AG10803 (cell line): ENCODE measurements at regions not wholly inside any gene's neighbourhood (a gene's known extent, or its start where the extent isn't known, plus 50 kb on each side); places are given as distances from the start of the nearest gene placed in this dataset.
A peak's percentile ranks its signal among the peaks of the same experiment; 100 is the strongest.

Experiments used
- DNase-seq: peaks from one replicate; pipeline ENCODE4 v3.0.0; 2010; ENCODE audit warnings: low read depth
- H3K4me3 ChIP-seq: 2 replicates; pipeline ENCODE4 v1.5.1; 2011; ENCODE audit warnings: mild to moderate bottlenecking, low read length, control low read depth
- CTCF ChIP-seq: conservative IDR thresholded peaks from 2 replicates; pipeline ENCODE4 v1.5.1; 2011; ENCODE audit warnings: mild to moderate bottlenecking, low read length, control low read depth, inconsistent platforms

- no peak for DNase-seq
- TF ChIP-seq CTCF, result no peak
- H3K4me3 ChIP-seq, result no peak overlapping the region
Measured at GRCh38 chr3:10555263-10555662, 49.9 kb upstream of the ATP2B2 start.

GRCh38 chr3:10556312-10556711, 50.9 kb upstream of the ATP2B2 start:
- H3K4me3 ChIP-seq, result no peak overlapping the region
- no peak for DNase-seq
- TF ChIP-seq CTCF, result no peak

GRCh38 chr3:10557250-10557649, 51.9 kb upstream of the ATP2B2 start:
- no peak for TF ChIP-seq CTCF
- H3K4me3 ChIP-seq, result no peak overlapping the region
- DNase-seq, result no peak

GRCh38 chr3:10557781-10558373, 52.5 kb upstream of the ATP2B2 start:
- peak; percentile 8 for DNase-seq
- no peak for TF ChIP-seq CTCF
- H3K4me3 ChIP-seq, result no peak overlapping the region

GRCh38 chr3:10558736-10559135, 53.4 kb upstream of the ATP2B2 start:
- no peak for TF ChIP-seq CTCF
- no peak for DNase-seq
- no peak overlapping the region for H3K4me3 ChIP-seq

- TF ChIP-seq CTCF, result no peak
- no peak for DNase-seq
- no peak overlapping the region for H3K4me3 ChIP-seq
Measured at GRCh38 chr3:10560060-10560861, 54.9 kb upstream of the ATP2B2 start.
